OCI-LY3 (cell line): ENCODE measurements at regions not wholly inside any gene's neighbourhood (a gene's known extent, or its start where the extent isn't known, plus 50 kb on each side); places are given as distances from the start of the nearest gene placed in this dataset.

Experiments
- H2AFZ ChIP-seq: fragments of 200-600, 300-600 bp; shearing (Covaris generic); 2 replicates; pipeline ENCODE4 v1.6.0; 2014; ENCODE audit warnings: antibody characterized with exemption, low read depth, low read length
- H3K27ac ChIP-seq: fragments of 200-600, 300-600 bp; sonication (generic); 2 replicates; pipeline ENCODE4 v1.5.1; 2014; ENCODE audit warnings: mild to moderate bottlenecking, low read length, moderate library complexity, mixed read lengths
- H3K27me3 ChIP-seq: fragments of 200-600, 300-600 bp; sonication (generic); 2 replicates; pipeline ENCODE4 v1.6.1; 2014; ENCODE audit warnings: low read depth, low read length, mixed read lengths
- H3K36me3 ChIP-seq: fragments of 200-600, 300-600 bp; sonication (generic); replicated peaks from 2 replicates; pipeline ENCODE3; 2014; ENCODE audit warnings: low read depth, low read length, mixed read lengths
- H3K4me1 ChIP-seq: fragments of 300-600, 200-600 bp; sonication (generic); 2 replicates; pipeline ENCODE4 v1.6.1; 2014; ENCODE audit warnings: low read length, mixed read lengths
- H3K4me2 ChIP-seq: fragments of 200-600, 300-600 bp; sonication (generic); 2 replicates; pipeline ENCODE4 v1.6.1; 2014; ENCODE audit warnings: low read length, mixed read lengths
- H3K4me3 ChIP-seq: fragments of 300-600, 200-600 bp; sonication (generic); 2 replicates; pipeline ENCODE4 v1.5.1; 2014; ENCODE audit warnings: antibody characterized with exemption, mild to moderate bottlenecking, low read length, moderate library complexity
- H3K79me2 ChIP-seq: fragments of 300-600, 200-600 bp; shearing (Covaris generic); 2 replicates; pipeline ENCODE4 v1.6.1; 2014; ENCODE audit warnings: mild to moderate bottlenecking, low read length, mixed read lengths
- H3K9ac ChIP-seq: fragments of 300-600, 200-600 bp; shearing (Covaris generic); 2 replicates; pipeline ENCODE4 v1.6.0; 2014; ENCODE audit warnings: mild to moderate bottlenecking, low read length, moderate library complexity
- H3K9me3 ChIP-seq: fragments of 200-600, 300-600 bp; shearing (Covaris generic); 2 replicates; pipeline ENCODE4 v1.6.1; 2014; ENCODE audit warnings: low read length, mixed read lengths; ENCODE audit not compliant: insufficient read depth
- H4K20me1 ChIP-seq: fragments of 200-600, 300-600 bp; sonication (generic); 2 replicates; pipeline ENCODE4 v1.6.1; 2016; ENCODE audit warnings: low read length, mixed read lengths; ENCODE audit not compliant: insufficient read depth
- EZH2phosphoT487 ChIP-seq: fragments of 200-600 bp; shearing (Covaris generic); IDR thresholded peaks from 2 replicates; pipeline ENCODE4 v1.6.1; 2018; ENCODE audit warnings: antibody characterized with exemption, mixed run types, low read depth
- TF ChIP-seq, protein P1 (sequence below): fragments of 200-600, 300-600 bp; sonication (generic); IDR thresholded peaks from 2 replicates; pipeline ENCODE4 v1.5.1; 2014; ENCODE audit warnings: antibody characterized with exemption, low read length, low read depth

DNA sequence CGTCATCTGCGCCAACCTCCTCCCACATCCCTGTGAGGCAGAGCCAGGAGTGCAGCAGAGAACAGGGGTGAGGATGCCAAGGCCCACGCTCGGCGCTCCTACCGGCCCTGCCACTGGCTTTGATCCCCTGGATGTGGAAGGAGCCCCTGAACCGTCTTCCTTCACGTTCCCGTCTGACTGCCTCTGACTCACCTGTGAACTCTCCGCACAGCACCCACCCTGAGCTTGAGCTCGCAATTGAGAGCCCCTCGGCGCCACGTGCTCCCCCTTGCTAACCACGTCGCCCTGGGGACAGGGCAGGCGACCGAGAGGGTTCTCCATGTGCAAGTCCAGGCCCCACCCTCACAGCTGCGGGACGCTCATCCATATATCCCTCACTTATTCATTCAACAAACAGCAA is 645.3 kb downstream of the BRD1 start:
- Histone ChIP-seq H3K9me3 (no peaks in the 10 kb centered on the region), H3K9ac (no peak overlapping the region)
- no peak for TF ChIP-seq EZH2phosphoT487
- TF ChIP-seq, protein P1, sequence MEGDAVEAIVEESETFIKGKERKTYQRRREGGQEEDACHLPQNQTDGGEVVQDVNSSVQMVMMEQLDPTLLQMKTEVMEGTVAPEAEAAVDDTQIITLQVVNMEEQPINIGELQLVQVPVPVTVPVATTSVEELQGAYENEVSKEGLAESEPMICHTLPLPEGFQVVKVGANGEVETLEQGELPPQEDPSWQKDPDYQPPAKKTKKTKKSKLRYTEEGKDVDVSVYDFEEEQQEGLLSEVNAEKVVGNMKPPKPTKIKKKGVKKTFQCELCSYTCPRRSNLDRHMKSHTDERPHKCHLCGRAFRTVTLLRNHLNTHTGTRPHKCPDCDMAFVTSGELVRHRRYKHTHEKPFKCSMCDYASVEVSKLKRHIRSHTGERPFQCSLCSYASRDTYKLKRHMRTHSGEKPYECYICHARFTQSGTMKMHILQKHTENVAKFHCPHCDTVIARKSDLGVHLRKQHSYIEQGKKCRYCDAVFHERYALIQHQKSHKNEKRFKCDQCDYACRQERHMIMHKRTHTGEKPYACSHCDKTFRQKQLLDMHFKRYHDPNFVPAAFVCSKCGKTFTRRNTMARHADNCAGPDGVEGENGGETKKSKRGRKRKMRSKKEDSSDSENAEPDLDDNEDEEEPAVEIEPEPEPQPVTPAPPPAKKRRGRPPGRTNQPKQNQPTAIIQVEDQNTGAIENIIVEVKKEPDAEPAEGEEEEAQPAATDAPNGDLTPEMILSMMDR: no peak

DNA sequence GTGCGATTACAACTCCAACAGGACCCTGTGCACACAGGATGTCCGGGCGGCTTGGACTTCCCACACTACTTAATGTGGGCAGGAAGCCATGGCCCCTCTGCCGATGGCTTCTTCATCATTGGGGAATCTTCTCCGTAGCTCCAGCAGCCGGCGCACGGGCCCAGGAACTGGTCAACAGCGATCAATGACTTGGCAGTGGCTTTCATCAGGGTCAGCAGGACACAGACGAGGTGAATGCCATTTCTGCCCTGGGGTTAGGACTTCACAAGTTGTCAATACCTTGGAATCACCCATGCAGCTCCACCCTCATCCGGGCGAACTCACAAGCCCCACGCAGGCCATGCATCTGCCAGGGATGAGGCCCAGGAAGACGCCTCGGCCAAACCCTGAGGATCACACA is 645.7 kb downstream of the BRD1 start:
- TF ChIP-seq, protein P1: no peak
- no peak for TF ChIP-seq EZH2phosphoT487
- Histone ChIP-seq H3K36me3 (no peaks in the 10 kb centered on the region), H3K9ac (no peak overlapping the region), H3K4me1 (no peaks in the 10 kb centered on the region), H3K4me3 (no peak overlapping the region), H3K27ac (no peak overlapping the region), H3K27me3 (no peaks in the 10 kb centered on the region), H2AFZ (no peak overlapping the region), H4K20me1 (no peaks in the 10 kb centered on the region), H3K79me2 (no peaks in the 10 kb centered on the region), H3K9me3 (no peaks in the 10 kb centered on the region), H3K4me2 (no peak overlapping the region)

More for the DNA sequence above, 645.3 kb downstream of the BRD1 start:
- H3K36me3 ChIP-seq: no peaks in the 10 kb centered on the region
- H3K4me1 ChIP-seq: no peaks in the 10 kb centered on the region
- no peaks in the 10 kb centered on the region for H4K20me1 ChIP-seq
- H3K79me2 ChIP-seq: no peaks in the 10 kb centered on the region
- no peak overlapping the region for H3K27ac ChIP-seq
- no peaks in the 10 kb centered on the region for H3K27me3 ChIP-seq
- no peak overlapping the region for H2AFZ ChIP-seq
- no peak overlapping the region for H3K4me2 ChIP-seq
- H3K4me3 ChIP-seq: no peak overlapping the region

DNA sequence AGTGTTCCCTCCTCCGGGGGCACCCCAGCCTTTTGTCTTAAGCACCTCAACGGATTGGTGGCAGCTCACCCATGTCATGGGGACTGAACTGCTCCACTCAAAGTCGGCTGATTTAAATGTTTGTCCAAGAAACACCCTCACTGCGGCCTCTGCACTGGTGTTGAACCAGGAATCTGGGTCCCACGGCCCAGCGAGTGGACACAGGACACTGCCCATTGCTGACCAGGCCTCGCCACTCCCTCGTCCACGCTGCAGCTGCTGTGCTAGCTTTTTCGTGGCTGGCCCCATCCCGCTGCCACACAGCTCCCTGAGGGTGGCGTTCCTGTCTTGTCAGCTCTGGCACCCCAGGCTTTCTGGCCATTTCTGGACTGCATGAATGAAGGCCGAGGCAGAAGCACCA is 646.2 kb downstream of the BRD1 start:
- Histone ChIP-seq H3K27ac (no peak overlapping the region), H3K27me3 (no peaks in the 10 kb centered on the region), H4K20me1 (no peaks in the 10 kb centered on the region), H3K4me3 (no peak overlapping the region), H3K79me2 (no peaks in the 10 kb centered on the region), H3K36me3 (no peaks in the 10 kb centered on the region), H2AFZ (no peak overlapping the region), H3K4me1 (no peaks in the 10 kb centered on the region), H3K4me2 (no peak overlapping the region), H3K9me3 (no peaks in the 10 kb centered on the region), H3K9ac (no peak overlapping the region)
- TF ChIP-seq, protein P1: no peak
- no peak for TF ChIP-seq EZH2phosphoT487

DNA sequence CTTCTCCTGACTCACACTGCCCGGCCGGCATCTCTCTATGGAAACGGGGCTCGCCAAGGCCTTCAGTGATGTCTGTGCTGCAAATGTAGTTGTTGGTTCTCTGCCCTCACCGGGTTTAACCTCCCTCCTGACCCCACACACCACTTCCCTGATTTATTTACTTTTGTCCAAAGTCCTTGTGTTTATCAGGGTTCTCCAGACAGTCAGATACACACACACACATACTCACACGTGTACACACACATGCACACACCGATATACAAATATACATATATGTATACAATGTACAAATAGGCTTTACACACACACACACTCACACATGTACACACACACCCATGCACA is 647.0 kb downstream of the BRD1 start:
- H3K9me3 ChIP-seq: no peaks in the 10 kb centered on the region
- no peaks in the 10 kb centered on the region for H3K36me3 ChIP-seq
- H3K4me3 ChIP-seq: no peak overlapping the region
- no peak overlapping the region for H2AFZ ChIP-seq
- no peaks in the 10 kb centered on the region for H3K4me1 ChIP-seq
- no peak overlapping the region for H3K27ac ChIP-seq
- no peak overlapping the region for H3K9ac ChIP-seq
- no peak overlapping the region for H3K4me2 ChIP-seq
- no peaks in the 10 kb centered on the region for H4K20me1 ChIP-seq
- TF ChIP-seq, protein P1: no peak
- TF ChIP-seq EZH2phosphoT487: no peak
- no peaks in the 10 kb centered on the region for H3K27me3 ChIP-seq
- no peaks in the 10 kb centered on the region for H3K79me2 ChIP-seq
